GM18861 (cell line): ENCODE measurements at regions not wholly inside any gene's neighbourhood (a gene's known extent, or its start where the extent isn't known, plus 50 kb on each side); places are given as distances from the start of the nearest gene placed in this dataset.

ENCODE experiments used
- ATAC-seq: cut with Tn5 transposase; IDR thresholded peaks from one replicate; pipeline ENCODE4 v1.9.1; 2021; ENCODE audit not compliant: unreplicated experiment

- ATAC-seq: no peak
Observed at GRCh38 chr1:58312461-58312860, 234.1 kb downstream of the OMA1 start.

GRCh38 chr1:58310881-58311280 is 235.6 kb downstream of the OMA1 start:
- no peak for ATAC-seq

- ATAC-seq: no peak
Observed at GRCh38 chr1:58310469-58310868, 236.1 kb downstream of the OMA1 start.

GRCh38 chr1:58308206-58308605 is 238.3 kb downstream of the OMA1 start:
- ATAC-seq: no peak

- ATAC-seq: no peak
Observed at GRCh38 chr1:58307431-58307830, 239.1 kb downstream of the OMA1 start.

GRCh38 chr1:58305622-58306021 is 240.9 kb downstream of the OMA1 start:
- no peak for ATAC-seq

- no peak for ATAC-seq
Observed at GRCh38 chr1:58304346-58304975, 242.1 kb downstream of the OMA1 start.

- no peak for ATAC-seq
Observed at GRCh38 chr1:58303841-58304240, 242.7 kb downstream of the OMA1 start.

GRCh38 chr1:58293388-58293787 is 253.1 kb downstream of the OMA1 start:
- no peak for ATAC-seq

- no peak for ATAC-seq
Observed at GRCh38 chr1:58290685-58291372, 255.7 kb downstream of the OMA1 start.

GRCh38 chr1:58288624-58289142 is 257.8 kb downstream of the OMA1 start:
- no peak for ATAC-seq

- ATAC-seq: no peak
Observed at GRCh38 chr1:58287894-58288623, 258.5 kb downstream of the OMA1 start.

- ATAC-seq: no peak
Observed at GRCh38 chr1:58284225-58284510, 262.4 kb downstream of the OMA1 start.

- ATAC-seq: no peak
Observed at GRCh38 chr1:58283388-58284224, 262.9 kb downstream of the OMA1 start.

- ATAC-seq: no peak
Observed at GRCh38 chr1:58282623-58283387, 263.7 kb downstream of the OMA1 start.

- no peak for ATAC-seq
Observed at GRCh38 chr1:58266242-58266641, 280.3 kb downstream of the OMA1 start.

GRCh38 chr1:58264462-58264861 is 282.1 kb downstream of the OMA1 start:
- no peak for ATAC-seq

- ATAC-seq: no peak
Observed at GRCh38 chr1:58262702-58263101, 283.8 kb downstream of the OMA1 start.

GRCh38 chr1:58258082-58258481 is 288.4 kb downstream of the OMA1 start:
- ATAC-seq: no peak

- ATAC-seq: no peak
Observed at GRCh38 chr1:58257003-58257402, 289.5 kb downstream of the OMA1 start.

GRCh38 chr1:58256546-58256945 is 290.0 kb downstream of the OMA1 start:
- ATAC-seq: no peak
